ENCODE measurements at regions not wholly inside any gene's neighbourhood (a gene's known extent, or its start where the extent isn't known, plus 50 kb on each side); places are given as distances from the start of the nearest gene placed in this dataset.

DNA sequence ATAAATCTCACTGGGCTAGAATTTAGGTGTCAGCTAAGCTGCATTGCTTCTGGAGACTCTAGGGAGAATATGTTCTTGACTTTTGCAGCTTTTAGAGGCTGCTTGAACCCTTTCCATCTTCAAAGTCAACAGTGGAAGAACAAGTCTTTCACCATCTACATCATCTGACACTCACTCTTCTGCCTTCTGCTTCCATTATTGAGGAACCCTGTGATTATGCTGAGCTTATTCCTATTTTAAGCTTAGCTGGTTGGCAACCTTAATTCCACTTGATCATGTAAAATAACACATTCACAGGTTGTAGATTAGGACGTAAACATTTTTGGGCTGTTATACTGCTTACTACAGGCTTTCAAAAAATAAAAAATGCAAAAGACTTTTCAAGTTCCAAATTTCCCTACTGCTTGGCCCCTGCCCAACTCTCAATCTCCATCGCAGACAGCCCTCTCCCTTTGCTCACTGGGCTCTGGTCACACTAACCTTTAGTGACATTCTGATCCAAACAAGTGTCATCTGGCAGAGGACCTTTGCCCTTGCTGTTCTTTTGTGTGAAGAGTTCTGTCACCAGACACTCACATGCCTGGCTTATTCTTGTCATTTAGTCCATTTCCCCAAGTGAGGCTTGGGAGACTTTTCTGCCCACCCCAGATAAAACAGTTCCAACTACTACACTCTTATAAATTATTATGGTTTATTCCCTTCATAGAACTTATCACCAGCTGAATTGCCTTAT is 1056.0 kb downstream of the STIM2 start:
- Histone ChIP-seq H3K9me3 (ENCODE audit: control insufficient read depth, insufficient read depth, low read depth, low read length) (no peaks in the 10 kb centered on the region), H3K4me3 (ENCODE audit: low read depth in 2 of 2, low read length in 2 of 2) (no peak overlapping the region), H3K27ac (ENCODE audit: low read length) (no peak overlapping the region), H3K36me3 (ENCODE audit: control insufficient read depth, insufficient read depth, low read length) (no peaks in the 10 kb centered on the region), H3K27me3 (ENCODE audit: control insufficient read depth, insufficient read depth, low read length) (no peaks in the 10 kb centered on the region), H3K4me1 (ENCODE audit: control insufficient read depth, insufficient read depth, low read length) (no peaks in the 10 kb centered on the region)
- BruUV-seq (replicated peaks), result no TSS peak
- ChIA-PET CTCF (no interaction called here), POLR2A (no interaction called here)
- intact Hi-C loops (cut with micrococcal nuclease; ENCODE audit: unreplicated experiment) (no loop called here), in situ Hi-C loops (cut with HindIII; ENCODE audit: low pct_unique_long_range_greater_than_20kb, low sequenced_read_pairs) (no loop called here)
- ATAC-seq (no peak), DNase-seq (ENCODE audit: low read depth, low spot score) (no peak)
- no peak for TF ChIP-seq TCF7L2 (IDR thresholded peaks at IDR 0.05; ENCODE audit: low read depth, low read length)
- TF ChIP-seq, protein P1, sequence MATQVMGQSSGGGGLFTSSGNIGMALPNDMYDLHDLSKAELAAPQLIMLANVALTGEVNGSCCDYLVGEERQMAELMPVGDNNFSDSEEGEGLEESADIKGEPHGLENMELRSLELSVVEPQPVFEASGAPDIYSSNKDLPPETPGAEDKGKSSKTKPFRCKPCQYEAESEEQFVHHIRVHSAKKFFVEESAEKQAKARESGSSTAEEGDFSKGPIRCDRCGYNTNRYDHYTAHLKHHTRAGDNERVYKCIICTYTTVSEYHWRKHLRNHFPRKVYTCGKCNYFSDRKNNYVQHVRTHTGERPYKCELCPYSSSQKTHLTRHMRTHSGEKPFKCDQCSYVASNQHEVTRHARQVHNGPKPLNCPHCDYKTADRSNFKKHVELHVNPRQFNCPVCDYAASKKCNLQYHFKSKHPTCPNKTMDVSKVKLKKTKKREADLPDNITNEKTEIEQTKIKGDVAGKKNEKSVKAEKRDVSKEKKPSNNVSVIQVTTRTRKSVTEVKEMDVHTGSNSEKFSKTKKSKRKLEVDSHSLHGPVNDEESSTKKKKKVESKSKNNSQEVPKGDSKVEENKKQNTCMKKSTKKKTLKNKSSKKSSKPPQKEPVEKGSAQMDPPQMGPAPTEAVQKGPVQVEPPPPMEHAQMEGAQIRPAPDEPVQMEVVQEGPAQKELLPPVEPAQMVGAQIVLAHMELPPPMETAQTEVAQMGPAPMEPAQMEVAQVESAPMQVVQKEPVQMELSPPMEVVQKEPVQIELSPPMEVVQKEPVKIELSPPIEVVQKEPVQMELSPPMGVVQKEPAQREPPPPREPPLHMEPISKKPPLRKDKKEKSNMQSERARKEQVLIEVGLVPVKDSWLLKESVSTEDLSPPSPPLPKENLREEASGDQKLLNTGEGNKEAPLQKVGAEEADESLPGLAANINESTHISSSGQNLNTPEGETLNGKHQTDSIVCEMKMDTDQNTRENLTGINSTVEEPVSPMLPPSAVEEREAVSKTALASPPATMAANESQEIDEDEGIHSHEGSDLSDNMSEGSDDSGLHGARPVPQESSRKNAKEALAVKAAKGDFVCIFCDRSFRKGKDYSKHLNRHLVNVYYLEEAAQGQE (IDR thresholded peaks at IDR 0.05; ENCODE audit: insufficient read depth in 1 of 2, low read depth in 2 of 2, low read length in 1 of 2), result no peak
- no peak for TF ChIP-seq SIN3A (IDR thresholded peaks at IDR 0.05; ENCODE audit: borderline replicate concordance, insufficient read depth, low read depth, low read length)

DNA sequence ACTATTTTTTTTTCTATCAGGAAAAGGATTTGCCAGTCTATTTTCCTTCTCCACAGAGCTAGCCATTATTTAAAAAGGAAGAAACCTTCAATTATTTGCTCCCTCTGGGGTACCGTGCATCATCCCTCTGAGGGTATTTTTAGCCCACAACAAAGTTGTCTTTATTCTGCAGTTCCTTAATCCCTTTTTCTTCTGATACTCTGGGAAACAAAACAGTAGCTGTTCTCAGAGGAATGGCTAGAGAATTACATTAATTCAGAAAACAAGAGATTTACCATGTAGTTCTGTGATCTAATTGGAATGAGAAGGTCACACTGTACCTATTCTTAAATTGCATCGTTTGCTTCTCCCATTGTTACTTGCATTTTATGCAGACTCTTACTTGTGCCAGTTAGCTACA is 1056.7 kb downstream of the STIM2 start:
- ChIA-PET POLR2A (no interaction called here), CTCF (no interaction called here)
- intact Hi-C loops (cut with micrococcal nuclease; ENCODE audit: unreplicated experiment), result no loop called here
- Histone ChIP-seq H3K27ac (ENCODE audit: low read length) (no peak overlapping the region), H3K4me3 (ENCODE audit: low read depth in 2 of 2, low read length in 2 of 2) (no peak overlapping the region), H3K27me3 (ENCODE audit: control insufficient read depth, insufficient read depth, low read length) (no peaks in the 10 kb centered on the region), H3K36me3 (ENCODE audit: control insufficient read depth, insufficient read depth, low read length) (no peaks in the 10 kb centered on the region), H3K4me1 (ENCODE audit: control insufficient read depth, insufficient read depth, low read length) (no peaks in the 10 kb centered on the region), H3K9me3 (ENCODE audit: control insufficient read depth, insufficient read depth, low read depth, low read length) (no peaks in the 10 kb centered on the region)
- TF ChIP-seq, protein P2, sequence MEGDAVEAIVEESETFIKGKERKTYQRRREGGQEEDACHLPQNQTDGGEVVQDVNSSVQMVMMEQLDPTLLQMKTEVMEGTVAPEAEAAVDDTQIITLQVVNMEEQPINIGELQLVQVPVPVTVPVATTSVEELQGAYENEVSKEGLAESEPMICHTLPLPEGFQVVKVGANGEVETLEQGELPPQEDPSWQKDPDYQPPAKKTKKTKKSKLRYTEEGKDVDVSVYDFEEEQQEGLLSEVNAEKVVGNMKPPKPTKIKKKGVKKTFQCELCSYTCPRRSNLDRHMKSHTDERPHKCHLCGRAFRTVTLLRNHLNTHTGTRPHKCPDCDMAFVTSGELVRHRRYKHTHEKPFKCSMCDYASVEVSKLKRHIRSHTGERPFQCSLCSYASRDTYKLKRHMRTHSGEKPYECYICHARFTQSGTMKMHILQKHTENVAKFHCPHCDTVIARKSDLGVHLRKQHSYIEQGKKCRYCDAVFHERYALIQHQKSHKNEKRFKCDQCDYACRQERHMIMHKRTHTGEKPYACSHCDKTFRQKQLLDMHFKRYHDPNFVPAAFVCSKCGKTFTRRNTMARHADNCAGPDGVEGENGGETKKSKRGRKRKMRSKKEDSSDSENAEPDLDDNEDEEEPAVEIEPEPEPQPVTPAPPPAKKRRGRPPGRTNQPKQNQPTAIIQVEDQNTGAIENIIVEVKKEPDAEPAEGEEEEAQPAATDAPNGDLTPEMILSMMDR (IDR thresholded peaks at IDR 0.05), result no peak
- TF ChIP-seq POLR2AphosphoS5 (IDR thresholded peaks at IDR 0.05; ENCODE audit: low read depth, low read length) (no peak), SIN3A (IDR thresholded peaks at IDR 0.05; ENCODE audit: borderline replicate concordance, insufficient read depth, low read depth, low read length) (no peak), TCF7L2 (IDR thresholded peaks at IDR 0.05; ENCODE audit: low read depth, low read length) (no peak)
- TF ChIP-seq, protein P1 (IDR thresholded peaks at IDR 0.05; ENCODE audit: insufficient read depth in 1 of 2, low read depth in 2 of 2, low read length in 1 of 2), result no peak
- BruUV-seq (replicated peaks), result no TSS peak
- ATAC-seq (no peak), DNase-seq (ENCODE audit: low read depth, low spot score) (no peak)
- in situ Hi-C loops (cut with HindIII; ENCODE audit: low pct_unique_long_range_greater_than_20kb, low sequenced_read_pairs), result no loop called here

Measured in Panc1 (cell line).